ENCODE measurements at regions not wholly inside any gene's neighbourhood (a gene's known extent, or its start where the extent isn't known, plus 50 kb on each side); places are given as distances from the start of the nearest gene placed in this dataset.

GRCh38 chr4:133058701-133059100 is 90.4 kb upstream of the PCDH10 start:
- no peak overlapping the region for H3K4me3 ChIP-seq (ENCODE audit: low read depth, low read length)
- DNase-seq (ENCODE audit: low read depth) = no peak
- no peak for TF ChIP-seq CTCF (IDR thresholded peaks at IDR 0.05; ENCODE audit: insufficient read depth, low read depth, low read length, missing control alignments)

GRCh38 chr4:133059117-133059516 is 90.0 kb upstream of the PCDH10 start:
- DNase-seq (ENCODE audit: low read depth) = no peak

GRCh38 chr4:133062851-133063250 is 86.2 kb upstream of the PCDH10 start:
- no peak overlapping the region for H3K4me3 ChIP-seq (ENCODE audit: low read depth, low read length)
- DNase-seq (ENCODE audit: low read depth) = no peak
- TF ChIP-seq CTCF (IDR thresholded peaks at IDR 0.05; ENCODE audit: insufficient read depth, low read depth, low read length, missing control alignments) = no peak

More at GRCh38 chr4:133059117-133059516, 90.0 kb upstream of the PCDH10 start:
- H3K4me3 ChIP-seq (ENCODE audit: low read depth, low read length) = no peak overlapping the region
- TF ChIP-seq CTCF (IDR thresholded peaks at IDR 0.05; ENCODE audit: insufficient read depth, low read depth, low read length, missing control alignments) = no peak

GRCh38 chr4:133068083-133068482 is 81.0 kb upstream of the PCDH10 start:
- DNase-seq (ENCODE audit: low read depth) = no peak
- no peak overlapping the region for H3K4me3 ChIP-seq (ENCODE audit: low read depth, low read length)
- no peak for TF ChIP-seq CTCF (IDR thresholded peaks at IDR 0.05; ENCODE audit: insufficient read depth, low read depth, low read length, missing control alignments)

- H3K4me3 ChIP-seq (ENCODE audit: low read depth, low read length) = no peak overlapping the region
- TF ChIP-seq CTCF (IDR thresholded peaks at IDR 0.05; ENCODE audit: insufficient read depth, low read depth, low read length, missing control alignments) = no peak
- no peak for DNase-seq (ENCODE audit: low read depth)
Observed at GRCh38 chr4:133081246-133081645, 67.8 kb upstream of the PCDH10 start.

- no peak overlapping the region for H3K4me3 ChIP-seq (ENCODE audit: low read depth, low read length)
- no peak for TF ChIP-seq CTCF (IDR thresholded peaks at IDR 0.05; ENCODE audit: insufficient read depth, low read depth, low read length, missing control alignments)
- DNase-seq (ENCODE audit: low read depth) = no peak
Observed at GRCh38 chr4:133084421-133084820, 64.7 kb upstream of the PCDH10 start.

- no peak for DNase-seq (ENCODE audit: low read depth)
- no peak overlapping the region for H3K4me3 ChIP-seq (ENCODE audit: low read depth, low read length)
- TF ChIP-seq CTCF (IDR thresholded peaks at IDR 0.05; ENCODE audit: insufficient read depth, low read depth, low read length, missing control alignments) = no peak
Observed at GRCh38 chr4:133095591-133095990, 53.5 kb upstream of the PCDH10 start.

Data from GM12865 (cell line).